GM19468 (cell line): ENCODE measurements at regions not wholly inside any gene's neighbourhood (a gene's known extent, or its start where the extent isn't known, plus 50 kb on each side); places are given as distances from the start of the nearest gene placed in this dataset.
"Not testable (repeated sequence)": the region's sequence is repeated elsewhere in the genome, so short reads cannot be mapped to it uniquely, and the experiment has no call there.

Experiments
- ATAC-seq: cut with Tn5 transposase; IDR thresholded peaks from one replicate; pipeline ENCODE4 v1.9.1; 2021; ENCODE audit warnings: mild to moderate bottlenecking, moderate library complexity, moderate number of reproducible peaks; ENCODE audit not compliant: unreplicated experiment; ENCODE audit errors: extremely low read depth

DNA sequence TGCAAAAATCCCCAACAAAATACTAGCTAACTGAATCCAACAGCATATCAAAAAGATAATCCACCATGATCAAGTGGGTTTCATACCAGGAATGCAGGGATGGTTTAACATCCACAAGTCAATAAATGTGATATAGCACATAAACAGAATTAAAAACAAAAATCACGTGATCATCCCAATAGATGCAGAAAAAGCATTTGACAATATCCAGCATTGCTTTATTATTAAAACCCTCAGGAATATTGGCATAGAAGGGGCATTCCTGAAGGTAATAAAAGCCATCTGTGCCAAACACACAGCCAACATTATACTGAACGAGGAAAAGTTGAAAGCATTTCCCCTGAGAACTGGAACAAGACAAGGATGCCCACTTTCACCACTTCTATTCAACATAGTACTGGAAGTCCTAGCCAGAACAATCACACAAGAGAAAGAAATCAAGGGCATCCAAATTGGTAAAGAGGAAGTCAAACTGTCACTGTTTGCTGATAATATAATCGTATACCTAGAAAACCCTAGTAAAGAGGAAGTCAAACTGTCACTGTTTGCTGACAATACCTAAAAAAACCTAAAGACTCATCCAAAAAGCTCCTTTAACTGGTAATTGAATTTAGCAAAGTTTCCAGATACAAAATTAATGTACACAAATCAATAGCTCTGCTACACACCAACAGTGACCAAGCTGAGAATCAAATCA lies 109.8 kb downstream of the RNASET2 start:
- not testable (repeated sequence) for ATAC-seq

DNA sequence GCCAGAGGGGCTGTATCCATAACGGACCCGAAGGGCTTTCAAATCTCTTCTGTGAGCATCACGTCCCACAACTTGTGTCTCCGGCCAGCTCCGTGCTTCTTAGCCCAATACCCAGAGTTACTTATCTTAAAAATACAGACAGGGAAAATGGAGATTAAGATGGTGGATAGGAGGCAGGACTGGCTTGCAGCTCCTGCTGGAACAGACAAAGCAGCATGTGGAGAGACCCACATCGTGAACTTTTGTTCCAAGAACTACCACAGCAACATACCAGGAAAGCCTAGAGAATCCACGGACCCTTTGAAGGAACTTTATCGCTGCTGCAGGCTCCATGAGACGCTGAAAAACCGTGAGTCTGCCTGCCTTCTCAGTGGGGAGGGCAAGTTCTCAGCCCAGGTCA lies 113.7 kb downstream of the RNASET2 start:
- ATAC-seq = no peak

GRCh38 chr6:166841216-166841615 lies 115.1 kb downstream of the RNASET2 start:
- ATAC-seq = no peak

DNA sequence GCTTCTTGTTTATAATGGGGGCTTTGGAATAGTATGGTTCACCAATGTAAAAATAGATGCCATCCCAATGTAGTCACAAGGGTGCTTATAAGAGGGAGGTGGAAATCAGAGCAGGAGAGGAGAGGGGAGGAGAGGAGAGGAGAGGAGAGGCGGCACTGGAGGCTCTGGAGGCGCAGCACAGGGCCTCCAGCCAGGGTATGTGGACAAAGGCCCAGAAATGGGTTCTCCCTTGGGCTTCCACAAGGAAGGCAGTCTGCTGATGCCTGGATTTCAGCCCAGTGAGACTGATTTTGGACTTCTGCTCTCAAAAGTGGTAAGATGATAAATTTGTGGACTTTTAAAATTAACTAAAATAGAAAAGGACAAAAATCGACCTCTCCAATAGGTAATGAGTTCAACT lies 116.8 kb downstream of the RNASET2 start:
- no peak for ATAC-seq

DNA sequence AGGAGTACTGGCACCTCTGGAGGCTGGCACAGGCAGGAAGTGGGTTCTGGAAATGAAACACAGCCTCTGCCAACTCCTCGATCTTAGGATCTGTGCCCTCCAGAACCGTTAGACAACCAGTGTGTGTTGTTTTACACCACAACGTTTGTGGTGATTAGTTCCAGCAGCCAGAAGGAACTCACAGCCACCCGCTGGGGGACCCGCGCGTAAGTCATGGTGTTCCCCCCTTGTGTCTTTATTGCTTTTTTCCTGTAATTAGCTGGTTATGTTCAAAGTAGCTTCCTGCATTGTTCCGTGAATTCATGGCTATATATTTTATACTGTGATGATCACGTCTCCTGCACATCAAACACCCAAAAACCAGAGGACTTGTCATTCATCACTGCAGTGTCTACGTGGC lies 117.4 kb downstream of the RNASET2 start:
- ATAC-seq = no peak

DNA sequence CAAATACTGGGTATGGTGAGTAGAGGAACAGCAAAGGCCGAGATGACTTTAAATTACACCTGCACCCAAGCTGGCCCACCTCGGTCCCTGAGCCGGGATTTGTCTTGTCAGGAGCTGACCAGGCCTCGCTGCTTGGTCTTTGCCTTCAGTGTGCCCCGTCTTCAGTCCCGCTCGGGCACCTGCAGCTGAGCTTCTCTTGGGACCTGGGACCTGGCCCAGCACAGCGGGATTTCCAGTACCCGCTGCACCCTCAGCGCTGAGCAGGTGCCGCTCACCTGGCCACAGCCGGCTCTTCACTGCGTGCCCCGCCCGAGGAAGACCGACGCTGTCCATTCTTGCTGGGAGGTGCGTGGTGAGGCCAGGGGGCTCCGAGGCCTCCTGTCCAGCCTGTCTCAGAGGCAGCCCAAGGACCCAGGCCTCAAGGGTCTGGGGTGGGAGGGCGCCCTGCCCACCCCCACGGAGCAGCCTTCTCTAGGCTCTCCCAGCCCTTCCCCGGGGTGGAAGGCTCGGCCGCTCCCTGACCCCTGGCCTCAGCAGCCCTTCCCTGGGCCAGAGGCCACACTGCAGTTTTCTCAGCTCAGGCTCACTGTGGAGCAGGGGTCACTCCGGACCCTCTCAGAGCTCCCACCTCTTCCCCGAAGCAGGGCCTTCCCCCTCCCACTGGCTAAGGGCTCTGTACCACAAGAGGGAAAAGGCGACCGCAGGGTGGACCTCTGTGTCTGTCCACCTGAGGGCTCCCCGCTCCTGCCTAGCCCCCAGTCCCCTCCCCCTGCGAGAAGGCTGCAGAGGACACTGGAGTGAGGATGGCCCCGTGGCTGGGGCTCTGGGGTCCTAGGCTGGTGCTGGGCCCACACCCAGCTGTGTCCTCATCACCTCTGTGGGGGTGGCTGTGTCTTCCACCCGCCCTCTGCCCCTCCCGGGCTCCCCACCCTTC lies 119.3 kb downstream of the RNASET2 start:
- ATAC-seq = no peak

DNA sequence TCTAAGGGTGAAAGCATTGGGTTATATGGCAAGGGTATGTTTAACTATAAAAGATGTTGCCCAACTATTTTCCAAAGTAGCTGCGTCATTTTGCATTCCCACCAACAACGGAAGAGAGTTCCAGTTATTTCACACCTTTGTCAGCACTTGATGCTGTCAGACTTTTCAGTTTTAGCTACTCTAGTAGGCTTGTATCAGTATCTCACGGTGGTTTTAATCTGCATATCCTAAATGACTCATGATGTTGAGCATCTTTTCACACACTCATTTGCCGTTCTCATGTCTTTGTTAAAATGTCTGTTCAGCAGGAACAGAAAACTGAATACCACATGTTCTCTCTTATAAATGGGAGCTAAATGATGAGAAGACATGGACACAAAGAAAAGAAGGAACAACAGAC lies 122.3 kb downstream of the RNASET2 start:
- no peak for ATAC-seq

DNA sequence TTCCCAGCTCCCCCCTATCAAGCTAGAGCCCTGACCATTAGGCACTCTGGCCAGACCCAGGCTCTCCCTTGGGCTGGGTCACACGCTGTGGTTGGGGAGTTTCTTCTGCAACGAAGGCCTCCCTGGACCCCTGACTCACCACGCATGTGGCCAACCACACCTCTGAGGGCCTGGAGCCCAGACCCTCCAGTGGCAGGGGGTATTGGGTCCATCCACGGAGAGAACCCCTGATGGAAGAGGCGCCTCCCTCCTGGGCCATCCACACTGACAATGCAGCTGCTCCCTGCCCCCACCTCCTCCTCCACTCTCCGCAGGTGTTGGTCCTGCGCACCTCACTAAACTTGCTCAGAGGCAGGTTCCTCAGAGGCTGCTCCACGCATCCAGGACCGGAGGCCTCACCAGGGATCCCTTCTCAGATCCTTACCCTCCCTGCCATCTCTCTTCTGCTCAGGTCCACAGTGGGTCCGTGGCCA lies 125.4 kb downstream of the RNASET2 start:
- ATAC-seq = no peak

DNA sequence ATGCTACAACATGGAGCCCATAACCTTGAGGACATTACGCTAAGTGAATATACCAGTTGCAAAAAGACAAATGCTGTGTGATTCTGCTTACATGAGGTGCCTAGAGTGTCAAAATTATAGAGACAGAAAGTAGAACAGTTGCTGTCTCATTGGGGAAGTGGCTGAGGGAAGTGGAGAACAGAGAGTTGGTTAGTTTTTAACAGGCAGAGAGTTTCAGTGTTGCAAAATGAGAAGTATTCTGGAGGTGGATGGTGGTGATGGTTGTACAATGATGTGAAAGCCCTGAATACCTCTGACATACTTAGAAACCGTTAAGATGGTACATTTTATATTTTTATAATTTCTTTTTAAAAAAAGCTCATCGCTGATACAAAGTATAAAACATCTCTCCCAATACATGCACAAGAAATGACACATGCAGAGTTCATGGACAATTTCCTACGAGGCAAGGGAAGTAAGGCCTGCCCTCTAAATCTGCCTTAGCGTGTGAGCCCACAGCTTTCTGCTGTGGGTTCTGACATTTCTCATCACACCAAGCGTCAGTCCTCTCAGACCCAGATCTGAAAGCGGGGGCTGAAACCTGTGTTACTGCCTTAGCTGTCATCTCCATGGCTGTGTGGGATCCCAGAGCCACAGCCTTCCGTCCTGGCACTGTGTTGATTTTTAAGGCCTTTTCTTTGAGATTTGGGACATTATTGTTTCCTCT lies 126.0 kb downstream of the RNASET2 start:
- ATAC-seq = peak; percentile 80

- ATAC-seq = no peak
Measured at GRCh38 chr6:166826264-166826663, 130.1 kb downstream of the RNASET2 start.

- no peak for ATAC-seq
Measured at GRCh38 chr6:166825553-166826145, 130.7 kb downstream of the RNASET2 start.

DNA sequence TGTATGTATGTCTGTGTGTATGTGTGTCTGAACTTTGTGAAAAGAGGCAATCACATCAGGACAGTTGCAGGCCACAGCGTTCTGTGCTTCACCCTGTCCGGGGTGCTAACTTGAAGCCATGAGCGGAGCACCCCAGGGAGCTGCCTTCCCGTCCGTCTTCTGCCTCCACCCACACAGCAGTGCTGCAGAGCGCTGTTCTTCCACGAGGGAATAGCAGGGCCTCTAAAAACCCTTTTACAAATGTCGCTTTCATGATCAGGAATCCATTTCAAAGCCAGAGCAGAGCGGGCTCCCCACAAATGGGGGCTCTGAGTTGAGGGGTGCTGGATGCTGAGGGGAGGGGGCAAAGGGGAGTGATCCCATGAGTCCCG lies 131.5 kb downstream of the RNASET2 start:
- ATAC-seq = no peak

- ATAC-seq = no peak
Measured at GRCh38 chr6:166824146-166824879, 132.0 kb downstream of the RNASET2 start.

DNA sequence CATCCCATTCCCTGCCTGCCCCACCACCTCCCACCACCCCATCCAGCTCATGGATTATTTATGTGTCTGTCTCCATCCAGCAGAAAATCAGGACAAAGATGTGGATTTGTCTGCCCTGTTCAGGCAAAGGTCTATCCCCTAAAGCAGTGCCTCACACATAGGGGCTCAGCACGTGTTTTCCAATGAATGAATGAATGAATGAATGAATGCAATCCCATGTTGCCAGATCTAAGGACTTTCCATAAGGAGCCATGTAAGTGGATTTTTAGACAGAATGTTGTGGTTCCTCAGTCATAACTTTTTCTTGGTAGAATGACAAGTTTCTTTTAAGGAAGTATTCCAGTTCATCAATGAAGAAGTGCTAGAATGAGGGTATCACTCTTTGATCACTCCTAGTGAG lies 133.7 kb downstream of the RNASET2 start:
- no peak for ATAC-seq

DNA sequence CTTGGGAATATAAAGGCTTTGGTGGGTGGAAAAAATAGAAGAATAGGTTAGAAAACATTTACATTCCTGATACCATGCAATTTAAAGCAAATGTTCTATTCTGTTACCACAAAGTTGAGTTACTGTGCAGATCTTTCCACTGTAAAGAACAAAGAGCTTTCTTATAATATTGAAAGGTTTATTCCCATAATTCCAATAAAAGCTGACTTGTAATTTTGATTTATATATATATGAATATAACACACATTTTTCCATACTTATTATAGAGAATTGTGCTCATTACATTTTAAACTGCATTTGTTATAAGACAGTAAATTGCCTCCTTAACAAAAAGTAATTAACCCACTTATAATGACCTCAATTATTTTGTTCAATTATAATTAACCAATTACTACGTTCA lies 135.9 kb downstream of the RNASET2 start:
- ATAC-seq = no peak

GRCh38 chr6:166820070-166820469 lies 136.3 kb downstream of the RNASET2 start:
- no peak for ATAC-seq

GRCh38 chr6:166815629-166816028 lies 140.7 kb downstream of the RNASET2 start:
- ATAC-seq = no peak

GRCh38 chr6:166814390-166814789 lies 142.0 kb downstream of the RNASET2 start:
- no peak for ATAC-seq

GRCh38 chr6:166813461-166813860 lies 142.9 kb downstream of the RNASET2 start:
- no peak for ATAC-seq

DNA sequence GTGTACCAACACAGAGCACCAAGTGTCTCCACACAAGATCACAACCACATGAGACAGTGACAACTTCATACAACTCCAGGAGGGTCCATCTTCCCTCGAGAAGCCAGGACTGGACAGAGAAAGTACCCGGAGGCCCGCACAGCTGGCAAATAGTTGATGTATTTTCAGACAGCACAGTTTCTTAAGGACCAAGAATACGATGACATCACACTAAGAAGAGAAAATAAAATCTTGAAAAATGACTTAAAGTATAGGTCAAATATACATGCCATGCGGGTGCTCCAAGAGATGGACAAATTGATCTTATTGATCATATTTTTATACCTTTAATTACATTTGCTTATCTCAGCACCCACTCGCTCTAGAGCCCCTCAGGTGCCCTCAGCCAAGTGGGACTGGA lies 145.5 kb downstream of the RNASET2 start:
- ATAC-seq = no peak
